ENCODE measurements at regions not wholly inside any gene's neighbourhood (a gene's known extent, or its start where the extent isn't known, plus 50 kb on each side); places are given as distances from the start of the nearest gene placed in this dataset.

DNA sequence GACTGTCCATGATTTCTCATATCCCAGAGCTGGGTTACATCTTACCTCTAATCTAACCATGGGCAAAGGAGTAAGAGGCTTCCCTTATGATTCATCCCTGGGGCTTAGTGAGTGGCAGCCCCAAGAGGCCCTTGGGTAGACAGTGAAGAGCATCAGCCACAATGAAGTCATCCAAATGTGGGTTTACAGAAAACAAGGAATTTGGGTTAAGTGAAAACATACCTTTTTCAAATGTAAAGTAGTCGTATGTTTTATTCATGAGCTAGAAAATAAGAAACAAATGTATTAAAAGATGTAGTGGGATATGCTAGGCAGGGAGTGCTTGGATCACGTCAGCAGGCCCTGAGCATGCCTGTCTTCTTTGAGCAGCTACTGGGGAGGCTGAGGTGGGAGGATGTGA, 54.0 kb upstream of the ELK3 start:
- H3K9me2 ChIP-seq (ENCODE audit: insufficient read depth) = no peaks in the 10 kb centered on the region; the same call in 1 of the 2 replicates
- no peaks in the 10 kb centered on the region for H3F3A ChIP-seq (replicated peaks; ENCODE audit: low read depth)
- no peaks in the 10 kb centered on the region; the same call in 1 of the 2 replicates for H3K36me3 ChIP-seq (ENCODE audit: insufficient read depth)
- Mint-ChIP-seq H3K36me3 (ENCODE audit: low read depth) (no peaks in the 10 kb centered on the region), H3K9me3 (no peaks in the 10 kb centered on the region), H3K27ac (no peak overlapping the region), H3K4me3 (no peak overlapping the region), H3K27me3 (ENCODE audit: insufficient read depth, low read depth, poor library complexity) (peaks cover 3% of the 10 kb centered on the region), H3K4me1 (peaks cover 10% of the 10 kb centered on the region)
- no peak overlapping the region for H3K4me2 ChIP-seq
- H3K4me1 ChIP-seq (ENCODE audit: insufficient read depth) = peaks cover 3% of the 10 kb centered on the region
- no peaks in the 10 kb centered on the region for H3K79me2 ChIP-seq (replicated peaks; ENCODE audit: insufficient read depth)
- H3K4me3 ChIP-seq = no peak overlapping the region
- H4K20me1 ChIP-seq (replicated peaks; ENCODE audit: insufficient read depth) = no peaks in the 10 kb centered on the region
- no peak overlapping the region for H3K27ac ChIP-seq (ENCODE audit: low read depth)
- no peak for TF ChIP-seq CTCF (conservative IDR thresholded peaks at IDR 0.05; ENCODE audit: low read depth in 2 of 2)
- TF ChIP-seq, protein P1, sequence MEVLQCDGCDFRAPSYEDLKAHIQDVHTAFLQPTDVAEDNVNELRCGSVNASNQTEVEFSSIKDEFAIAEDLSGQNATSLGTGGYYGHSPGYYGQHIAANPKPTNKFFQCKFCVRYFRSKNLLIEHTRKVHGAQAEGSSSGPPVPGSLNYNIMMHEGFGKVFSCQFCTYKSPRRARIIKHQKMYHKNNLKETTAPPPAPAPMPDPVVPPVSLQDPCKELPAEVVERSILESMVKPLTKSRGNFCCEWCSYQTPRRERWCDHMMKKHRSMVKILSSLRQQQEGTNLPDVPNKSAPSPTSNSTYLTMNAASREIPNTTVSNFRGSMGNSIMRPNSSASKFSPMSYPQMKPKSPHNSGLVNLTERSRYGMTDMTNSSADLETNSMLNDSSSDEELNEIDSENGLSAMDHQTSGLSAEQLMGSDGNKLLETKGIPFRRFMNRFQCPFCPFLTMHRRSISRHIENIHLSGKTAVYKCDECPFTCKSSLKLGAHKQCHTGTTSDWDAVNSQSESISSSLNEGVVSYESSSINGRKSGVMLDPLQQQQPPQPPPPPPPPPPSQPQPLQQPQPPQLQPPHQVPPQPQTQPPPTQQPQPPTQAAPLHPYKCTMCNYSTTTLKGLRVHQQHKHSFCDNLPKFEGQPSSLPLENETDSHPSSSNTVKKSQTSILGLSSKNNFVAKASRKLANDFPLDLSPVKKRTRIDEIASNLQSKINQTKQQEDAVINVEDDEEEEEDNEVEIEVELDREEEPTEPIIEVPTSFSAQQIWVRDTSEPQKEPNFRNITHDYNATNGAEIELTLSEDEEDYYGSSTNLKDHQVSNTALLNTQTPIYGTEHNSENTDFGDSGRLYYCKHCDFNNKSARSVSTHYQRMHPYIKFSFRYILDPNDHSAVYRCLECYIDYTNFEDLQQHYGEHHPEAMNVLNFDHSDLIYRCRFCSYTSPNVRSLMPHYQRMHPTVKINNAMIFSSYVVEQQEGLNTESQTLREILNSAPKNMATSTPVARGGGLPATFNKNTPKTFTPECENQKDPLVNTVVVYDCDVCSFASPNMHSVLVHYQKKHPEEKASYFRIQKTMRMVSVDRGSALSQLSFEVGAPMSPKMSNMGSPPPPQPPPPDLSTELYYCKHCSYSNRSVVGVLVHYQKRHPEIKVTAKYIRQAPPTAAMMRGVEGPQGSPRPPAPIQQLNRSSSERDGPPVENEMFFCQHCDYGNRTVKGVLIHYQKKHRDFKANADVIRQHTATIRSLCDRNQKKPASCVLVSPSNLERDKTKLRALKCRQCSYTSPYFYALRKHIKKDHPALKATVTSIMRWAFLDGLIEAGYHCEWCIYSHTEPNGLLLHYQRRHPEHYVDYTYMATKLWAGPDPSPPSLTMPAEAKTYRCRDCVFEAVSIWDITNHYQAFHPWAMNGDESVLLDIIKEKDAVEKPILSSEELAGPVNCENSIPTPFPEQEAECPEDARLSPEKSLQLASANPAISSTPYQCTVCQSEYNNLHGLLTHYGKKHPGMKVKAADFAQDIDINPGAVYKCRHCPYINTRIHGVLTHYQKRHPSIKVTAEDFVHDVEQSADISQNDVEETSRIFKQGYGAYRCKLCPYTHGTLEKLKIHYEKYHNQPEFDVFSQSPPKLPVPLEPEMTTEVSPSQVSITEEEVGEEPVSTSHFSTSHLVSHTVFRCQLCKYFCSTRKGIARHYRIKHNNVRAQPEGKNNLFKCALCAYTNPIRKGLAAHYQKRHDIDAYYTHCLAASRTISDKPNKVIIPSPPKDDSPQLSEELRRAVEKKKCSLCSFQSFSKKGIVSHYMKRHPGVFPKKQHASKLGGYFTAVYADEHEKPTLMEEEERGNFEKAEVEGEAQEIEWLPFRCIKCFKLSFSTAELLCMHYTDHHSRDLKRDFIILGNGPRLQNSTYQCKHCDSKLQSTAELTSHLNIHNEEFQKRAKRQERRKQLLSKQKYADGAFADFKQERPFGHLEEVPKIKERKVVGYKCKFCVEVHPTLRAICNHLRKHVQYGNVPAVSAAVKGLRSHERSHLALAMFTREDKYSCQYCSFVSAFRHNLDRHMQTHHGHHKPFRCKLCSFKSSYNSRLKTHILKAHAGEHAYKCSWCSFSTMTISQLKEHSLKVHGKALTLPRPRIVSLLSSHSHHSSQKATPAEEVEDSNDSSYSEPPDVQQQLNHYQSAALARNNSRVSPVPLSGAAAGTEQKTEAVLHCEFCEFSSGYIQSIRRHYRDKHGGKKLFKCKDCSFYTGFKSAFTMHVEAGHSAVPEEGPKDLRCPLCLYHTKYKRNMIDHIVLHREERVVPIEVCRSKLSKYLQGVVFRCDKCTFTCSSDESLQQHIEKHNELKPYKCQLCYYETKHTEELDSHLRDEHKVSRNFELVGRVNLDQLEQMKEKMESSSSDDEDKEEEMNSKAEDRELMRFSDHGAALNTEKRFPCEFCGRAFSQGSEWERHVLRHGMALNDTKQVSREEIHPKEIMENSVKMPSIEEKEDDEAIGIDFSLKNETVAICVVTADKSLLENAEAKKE (CRISPR knock-in tag; IDR thresholded peaks at IDR 0.05) = no peak
- no peak for TF ChIP-seq STAT1 (IDR thresholded peaks at IDR 0.05; ENCODE audit: unreplicated experiment)
- no peak for TF ChIP-seq REST (IDR thresholded peaks at IDR 0.05; ENCODE audit: unreplicated experiment)
- no peak for TF ChIP-seq EZH2phosphoT487 (IDR thresholded peaks at IDR 0.05; ENCODE audit: unreplicated experiment)
- TF ChIP-seq ZNF114 (CRISPR knock-in tag; IDR thresholded peaks at IDR 0.05) = no peak
- TF ChIP-seq EZH2 (IDR thresholded peaks at IDR 0.05; ENCODE audit: low read depth, unreplicated experiment) = no peak
- TF ChIP-seq NANOG (IDR thresholded peaks at IDR 0.05; ENCODE audit: borderline replicate concordance) = no peak
- no peak for TF ChIP-seq POLR2AphosphoS5 (IDR thresholded peaks at IDR 0.05; ENCODE audit: low read depth)
- TF ChIP-seq CREB1 (CRISPR knock-in tag; IDR thresholded peaks at IDR 0.05; ENCODE audit: low read depth) = no peak
- no peak for TF ChIP-seq ZNF331 (CRISPR knock-in tag; IDR thresholded peaks at IDR 0.05; ENCODE audit: low read depth)
- ATAC-seq (no peak), DNase-seq (ENCODE audit: low spot score) (no peak)
- H3K27me3 ChIP-seq (ENCODE audit: insufficient read depth) = no peaks in the 10 kb centered on the region
- H2AFZ ChIP-seq = no peak overlapping the region
